ENCODE measurements at regions not wholly inside any gene's neighbourhood (a gene's known extent, or its start where the extent isn't known, plus 50 kb on each side); places are given as distances from the start of the nearest gene placed in this dataset.

GRCh38 chr22:22394591-22394990 lies 114.0 kb downstream of the ZNF280B start:
- DNase-seq (ENCODE audit: low read depth, low spot score) = no peak

GRCh38 chr22:22395245-22395644 lies 113.3 kb downstream of the ZNF280B start:
- no peak for DNase-seq (ENCODE audit: low read depth, low spot score)

- no peak for DNase-seq (ENCODE audit: low read depth, low spot score)
These were observed 111.7 kb downstream of the ZNF280B start for GRCh38 chr22:22396741-22397291.

- peak; percentile 58 for DNase-seq (ENCODE audit: low read depth, low spot score)
These were observed 111.2 kb downstream of the ZNF280B start for GRCh38 chr22:22397292-22397870.

- DNase-seq (ENCODE audit: low read depth, low spot score) = no peak
These were observed 110.5 kb downstream of the ZNF280B start for GRCh38 chr22:22397875-22398524.

- DNase-seq (ENCODE audit: low read depth, low spot score) = no peak
These were observed 109.8 kb downstream of the ZNF280B start for GRCh38 chr22:22398530-22399327.

GRCh38 chr22:22400099-22400498 lies 108.4 kb downstream of the ZNF280B start:
- no peak for DNase-seq (ENCODE audit: low read depth, low spot score)

GRCh38 chr22:22400964-22401363 lies 107.6 kb downstream of the ZNF280B start:
- DNase-seq (ENCODE audit: low read depth, low spot score) = no peak

GRCh38 chr22:22401381-22401780 lies 107.2 kb downstream of the ZNF280B start:
- DNase-seq (ENCODE audit: low read depth, low spot score) = no peak

GRCh38 chr22:22403306-22403705 lies 105.2 kb downstream of the ZNF280B start:
- DNase-seq (ENCODE audit: low read depth, low spot score) = no peak

- no peak for DNase-seq (ENCODE audit: low read depth, low spot score)
These were observed 104.8 kb downstream of the ZNF280B start for GRCh38 chr22:22403771-22404170.

- no peak for DNase-seq (ENCODE audit: low read depth, low spot score)
These were observed 103.8 kb downstream of the ZNF280B start for GRCh38 chr22:22404598-22405284.

GRCh38 chr22:22406445-22407027 lies 102.0 kb downstream of the ZNF280B start:
- DNase-seq (ENCODE audit: low read depth, low spot score) = no peak

- no peak for DNase-seq (ENCODE audit: low read depth, low spot score)
These were observed 101.5 kb downstream of the ZNF280B start for GRCh38 chr22:22407061-22407460.

GRCh38 chr22:22408269-22408668 lies 100.3 kb downstream of the ZNF280B start:
- DNase-seq (ENCODE audit: low read depth, low spot score) = no peak

- DNase-seq (ENCODE audit: low read depth, low spot score) = peak; percentile 34
These were observed 99.5 kb downstream of the ZNF280B start for GRCh38 chr22:22408731-22409696.

GRCh38 chr22:22410121-22410520 lies 98.4 kb downstream of the ZNF280B start:
- DNase-seq (ENCODE audit: low read depth, low spot score) = no peak

- no peak for DNase-seq (ENCODE audit: low read depth, low spot score)
These were observed 97.9 kb downstream of the ZNF280B start for GRCh38 chr22:22410677-22411076.

- no peak for DNase-seq (ENCODE audit: low read depth, low spot score)
These were observed 94.3 kb downstream of the ZNF280B start for GRCh38 chr22:22414266-22414665.

GRCh38 chr22:22417495-22418162 lies 90.9 kb downstream of the ZNF280B start:
- no peak for DNase-seq (ENCODE audit: low read depth, low spot score)

Data from astrocyte of the hippocampus (primary cell).